NCI-H2227 (cell line): ENCODE measurements at regions not wholly inside any gene's neighbourhood (a gene's known extent, or its start where the extent isn't known, plus 50 kb on each side); places are given as distances from the start of the nearest gene placed in this dataset.
A peak's percentile ranks its signal among the peaks of the same experiment; 100 is the strongest.

Experiments used
- DNase-seq: peaks from one replicate; lab custom pipeline; 2025; ENCODE audit not compliant: unreplicated experiment; lab: John Stamatoyannopoulos, UW

DNA sequence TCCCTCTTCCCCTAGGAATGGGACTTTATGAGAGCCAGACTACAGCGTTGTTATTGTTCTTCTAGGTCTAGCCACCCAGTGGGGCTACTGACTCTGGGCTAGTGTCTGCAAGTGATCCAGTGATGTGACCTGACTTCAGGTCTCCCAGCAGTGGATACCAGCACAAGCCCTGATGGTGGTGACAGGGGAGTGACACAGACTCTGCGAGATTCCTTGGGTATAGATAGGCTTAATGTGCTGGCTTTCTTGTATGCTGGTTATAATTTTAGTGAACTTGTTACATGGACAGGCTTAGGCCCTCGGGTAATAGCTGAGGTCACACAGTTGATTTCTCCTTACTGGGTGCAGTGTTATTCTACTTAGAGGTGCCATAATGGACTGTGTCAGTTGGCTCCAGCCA, 106.9 kb downstream of the TBC1D30 start:
- no peak for DNase-seq

GRCh38 chr12:64931981-64932380, 107.5 kb downstream of the TBC1D30 start:
- no peak for DNase-seq

GRCh38 chr12:64933791-64934190, 109.3 kb downstream of the TBC1D30 start:
- DNase-seq: no peak

- no peak for DNase-seq
Observed at GRCh38 chr12:64937452-64937851, 113.0 kb downstream of the TBC1D30 start.

DNA sequence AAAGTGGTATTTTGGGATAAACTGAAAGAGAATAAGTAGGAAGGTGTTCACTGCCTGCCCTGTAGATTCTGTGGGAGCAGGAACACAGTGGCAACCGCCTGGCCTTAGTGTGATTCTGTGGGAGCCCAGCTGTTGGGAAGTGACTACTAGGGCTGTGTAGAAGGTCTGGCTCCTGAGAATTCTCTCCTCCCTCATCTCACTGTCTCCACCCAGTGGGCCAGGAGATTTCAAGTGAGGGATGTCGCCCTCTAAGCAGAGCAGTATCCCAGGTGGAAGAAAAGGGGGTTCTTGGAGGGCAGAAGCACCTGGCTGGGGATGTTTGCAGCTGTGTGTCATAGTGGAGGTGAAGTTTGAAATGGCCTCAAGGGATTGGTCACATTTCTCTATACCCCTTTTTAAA, 113.7 kb downstream of the TBC1D30 start:
- no peak for DNase-seq

DNA sequence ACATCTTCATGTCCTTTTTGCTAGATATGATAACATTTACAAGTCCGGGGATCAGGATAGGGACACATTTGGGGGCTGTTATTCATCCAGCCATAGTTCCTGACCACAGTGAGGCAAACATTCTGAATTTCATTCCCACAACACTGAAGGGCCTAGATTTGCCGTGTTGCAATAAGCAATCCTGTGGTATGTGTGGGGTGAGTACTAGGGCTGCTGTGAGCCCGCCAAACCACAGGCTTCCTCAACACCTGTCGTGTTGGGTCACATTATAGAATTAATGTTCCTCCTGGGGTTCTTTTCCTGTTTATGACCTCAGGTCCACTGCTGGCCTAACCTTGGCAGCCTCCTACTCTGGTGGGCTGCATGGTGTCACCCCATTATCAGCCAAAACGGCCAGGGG, 119.2 kb downstream of the TBC1D30 start:
- DNase-seq: no peak

DNA sequence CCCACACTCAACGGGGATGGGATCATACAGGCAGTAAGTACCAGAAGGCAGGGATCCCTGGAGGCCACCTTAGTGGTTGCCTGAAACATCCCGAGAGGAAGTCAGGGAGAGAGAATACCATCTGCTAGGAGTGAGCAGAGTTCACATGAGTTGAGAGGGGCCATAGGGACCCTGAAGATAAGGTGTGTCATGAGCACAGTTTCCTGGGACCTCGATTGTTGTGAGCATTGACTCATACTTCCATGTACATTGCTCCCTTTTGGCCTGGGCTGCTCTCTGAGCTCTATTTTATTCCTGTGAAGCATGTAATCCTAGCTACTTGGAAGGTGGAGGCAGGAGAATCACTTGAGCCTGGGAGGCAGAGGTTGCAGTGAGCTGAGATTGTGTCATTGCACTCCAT, 120.5 kb downstream of the TBC1D30 start:
- DNase-seq: no peak

DNA sequence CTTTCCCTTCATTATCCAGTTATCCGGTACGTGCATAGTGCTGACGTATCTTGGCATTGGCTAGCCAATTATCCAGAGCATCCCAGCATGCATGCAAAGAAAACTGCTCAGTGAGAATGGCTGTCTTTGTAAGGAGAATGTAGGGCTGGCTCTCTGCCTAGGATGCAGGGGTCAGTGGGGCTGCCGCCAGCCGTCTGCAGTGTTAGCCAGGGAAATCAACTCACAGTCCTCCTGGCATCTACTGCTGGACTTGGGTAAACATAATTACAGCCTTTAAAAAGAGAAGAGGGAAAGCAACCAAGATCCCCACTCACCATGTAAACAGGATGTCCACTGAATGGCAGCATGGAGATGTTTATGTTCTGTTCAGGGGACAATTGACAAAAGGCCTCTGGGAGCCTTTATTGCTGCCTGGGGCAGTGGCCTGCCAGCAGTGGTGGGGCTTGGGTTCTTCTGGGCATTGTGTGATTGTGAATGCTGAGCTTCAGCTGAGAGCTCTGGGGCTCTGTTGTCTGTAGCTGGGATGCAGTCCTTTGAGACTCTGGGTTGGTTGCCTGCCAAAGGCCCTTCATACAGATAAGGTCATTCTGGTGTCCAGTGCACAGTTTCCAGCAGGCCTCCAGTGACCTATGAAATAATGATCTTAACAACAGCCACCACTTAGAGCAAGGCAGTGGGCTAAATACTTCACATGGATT, 121.8 kb downstream of the TBC1D30 start:
- DNase-seq: peak; percentile 64

- DNase-seq: no peak
Observed at GRCh38 chr12:64950711-64951298, 126.4 kb downstream of the TBC1D30 start.

DNA sequence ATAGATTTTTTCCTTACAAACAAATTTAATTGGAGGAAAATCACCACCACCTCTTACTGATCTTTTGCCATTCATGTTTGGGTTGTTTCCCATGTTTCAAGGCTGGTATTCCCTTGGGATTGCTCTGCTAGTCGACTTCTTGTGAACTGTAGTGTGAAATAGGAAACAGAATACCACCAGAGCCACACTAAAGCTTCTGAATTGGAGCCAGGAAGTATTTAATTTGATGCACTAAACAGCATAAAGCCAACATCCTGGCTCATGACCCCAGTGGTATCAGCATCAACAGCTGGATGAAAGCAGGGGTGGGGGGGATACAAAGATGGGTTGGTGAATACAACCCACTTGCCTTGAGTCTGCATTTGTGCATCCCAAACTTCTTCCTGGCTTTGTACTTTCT, 127.5 kb downstream of the TBC1D30 start:
- DNase-seq: no peak

DNA sequence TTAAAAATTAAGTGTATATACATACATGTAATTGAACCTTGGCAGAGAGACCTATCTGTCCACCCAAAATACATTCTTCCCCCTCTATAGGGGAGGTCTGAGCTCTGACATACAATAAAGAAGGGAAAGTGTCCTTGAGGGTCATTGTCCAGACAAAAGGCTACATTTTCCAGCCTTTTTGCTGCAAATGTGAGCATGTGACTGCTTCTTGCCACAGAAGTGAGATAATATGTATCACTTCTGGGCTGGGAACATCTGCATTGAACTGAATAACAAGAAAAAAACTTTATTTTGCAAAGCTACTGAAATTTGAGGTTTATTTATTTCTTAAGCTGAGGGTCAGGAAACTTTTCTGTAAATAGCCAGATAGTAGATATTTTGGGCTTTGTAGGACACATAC, 131.3 kb downstream of the TBC1D30 start:
- DNase-seq: no peak

GRCh38 chr12:64965920-64966319, 141.5 kb downstream of the TBC1D30 start:
- no peak for DNase-seq

- DNase-seq: no peak
Observed at GRCh38 chr12:64968989-64969819, 144.8 kb downstream of the TBC1D30 start.

GRCh38 chr12:64976131-64976530, 145.0 kb downstream of the WIF1 start:
- DNase-seq: no peak

DNA sequence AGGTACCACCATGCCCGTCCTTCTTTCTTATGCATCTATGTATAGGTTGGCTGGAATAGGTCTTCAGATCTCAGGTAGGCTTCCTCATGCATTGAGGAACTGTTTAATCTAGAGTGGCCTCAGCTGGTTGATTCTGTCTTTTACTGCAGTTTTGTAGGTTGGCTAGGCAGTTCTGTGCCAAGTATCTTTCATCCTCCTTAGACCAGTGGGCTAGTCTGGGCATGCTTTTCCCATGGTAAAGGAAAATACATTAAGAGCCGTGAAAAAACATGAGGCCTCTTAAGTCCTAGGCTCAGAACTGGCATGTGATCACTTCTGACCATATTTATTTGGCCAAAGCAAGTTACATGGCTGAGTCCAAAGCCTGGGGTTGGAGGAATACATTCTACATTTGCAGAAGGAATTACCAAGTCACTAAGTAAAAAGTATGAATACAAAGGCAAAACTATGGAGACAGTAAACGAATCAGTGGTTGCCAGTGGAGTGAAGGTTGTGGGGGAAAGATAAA, 137.3 kb downstream of the WIF1 start:
- no peak for DNase-seq

DNA sequence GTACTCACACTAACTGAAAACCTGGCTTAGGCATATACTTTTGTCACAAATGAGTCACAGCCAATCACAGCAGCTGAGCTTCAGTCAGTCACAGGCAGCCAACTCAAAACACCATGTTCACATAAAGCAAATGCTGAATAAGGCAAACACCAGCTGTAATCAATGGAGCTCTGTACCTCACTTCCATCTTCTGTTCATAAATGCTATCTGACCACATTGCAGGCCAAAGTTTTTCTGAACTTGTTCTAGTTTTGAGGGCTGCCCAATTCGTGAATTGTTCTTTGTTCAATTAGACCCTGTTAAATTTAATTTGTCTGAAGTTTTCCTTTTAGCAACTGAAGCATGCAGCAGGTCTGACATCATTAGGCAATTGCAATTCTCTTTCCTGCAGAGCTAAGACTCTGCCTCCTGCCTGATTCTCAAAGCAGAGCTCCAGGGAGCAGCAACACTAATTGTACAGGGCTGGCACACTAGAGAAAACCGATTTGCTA, 129.9 kb downstream of the WIF1 start:
- DNase-seq: no peak

- DNase-seq: no peak
Observed at GRCh38 chr12:64992116-64992515, 129.0 kb downstream of the WIF1 start.

DNA sequence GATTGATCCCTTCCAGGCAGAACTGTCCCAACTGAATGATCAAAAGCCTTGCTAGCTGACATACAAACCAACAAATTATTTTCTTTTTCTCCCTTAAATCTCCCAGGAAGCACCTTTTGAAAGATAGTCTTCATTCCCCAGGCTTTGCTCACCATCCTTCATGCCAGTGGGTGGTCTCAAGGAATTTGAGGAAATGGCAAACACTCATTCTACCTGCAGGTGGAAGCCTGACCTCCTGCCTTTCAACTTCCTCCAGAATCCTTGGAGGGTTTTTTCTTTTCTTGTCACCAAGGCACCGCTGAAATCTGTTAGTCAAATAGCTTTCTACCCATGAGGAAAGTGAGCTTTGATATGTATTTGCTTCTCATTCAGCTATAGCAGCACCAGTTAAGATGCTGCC, 128.5 kb downstream of the WIF1 start:
- no peak for DNase-seq

DNA sequence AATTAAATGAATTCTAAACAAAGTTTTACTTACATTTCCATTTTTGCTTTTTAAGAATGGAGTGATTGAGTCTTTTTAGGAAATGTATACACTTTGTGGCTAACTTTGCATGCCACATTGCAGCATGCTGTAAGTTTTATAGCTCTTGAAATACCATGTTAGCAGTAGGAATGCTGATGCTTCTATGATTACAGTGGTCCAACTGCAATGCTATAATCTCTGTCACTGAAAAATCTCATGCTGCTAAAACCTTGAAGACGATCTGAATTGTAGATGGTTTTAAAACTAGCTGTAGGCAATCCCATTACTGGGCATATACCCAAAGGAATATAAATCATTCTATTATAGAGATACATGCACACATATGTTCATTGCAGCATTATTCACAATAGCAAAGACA, 127.6 kb downstream of the WIF1 start:
- DNase-seq: no peak

GRCh38 chr12:64995816-64996215, 125.3 kb downstream of the WIF1 start:
- no peak for DNase-seq

DNA sequence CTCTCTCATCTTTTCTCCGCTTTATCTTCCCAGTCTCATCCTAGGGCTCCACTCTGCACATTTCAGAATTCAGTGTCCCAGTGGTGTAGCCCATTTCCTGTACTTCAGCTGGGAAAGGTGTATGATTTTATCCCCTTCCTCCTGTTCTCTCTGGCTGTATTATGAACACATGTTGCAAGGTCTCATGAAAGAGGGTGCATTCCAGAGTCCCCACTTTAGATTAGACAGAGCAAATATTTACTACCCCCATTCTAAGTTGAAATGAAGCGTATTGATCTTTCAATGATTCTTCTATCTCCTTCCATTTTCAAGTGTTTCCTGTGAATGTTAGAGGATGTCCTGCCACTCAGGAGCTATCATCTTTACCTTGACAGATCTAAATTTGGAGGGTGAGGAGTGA, 123.2 kb downstream of the WIF1 start:
- no peak for DNase-seq
